HCT116 (cell line): ENCODE measurements at regions not wholly inside any gene's neighbourhood (a gene's known extent, or its start where the extent isn't known, plus 50 kb on each side); places are given as distances from the start of the nearest gene placed in this dataset.

ENCODE experiments used
- ATAC-seq: fragments of 200-7000 bp; cut with Tn5 transposase; 2 replicates; pipeline ENCODE4 v1.9.1; 2020; ENCODE audit warnings: mild to moderate bottlenecking, moderate library complexity
- BruUV-seq: library from RNA; stranded (reverse); fragments of 400-500 nt; replicated peaks from 2 replicates; lab custom pipeline; 2021; lab: Mats Ljungman, UMichigan
- CTCF ChIA-PET: fragments of 300-600 bp; sonication (Branson Sonifier 250); formaldehyde crosslinking; loops from one replicate; lab custom pipeline; 2021; ENCODE audit warnings: antibody characterized with exemption; lab: Charles Lee
- POLR2A ChIA-PET: fragments of 300-600, 350-600 bp; sonication (Branson Sonifier 250); formaldehyde crosslinking; loops from one replicate; lab custom pipeline; 2021; ENCODE audit warnings: antibody characterized with exemption; lab: Charles Lee
- RAD21 ChIA-PET, 2 experiments: fragments of 300-600 bp; sonication (Branson Sonifier 250); formaldehyde crosslinking; loops; one replicate each; lab custom pipeline; 2023; ENCODE audit warnings: low total read pairs in 2 of 2; ENCODE audit not compliant: uncharacterized antibody in 2 of 2, unreplicated experiment in 2 of 2, low non-redundant PET in 1 of 2; lab: Charles Lee
- DNase-seq: peaks from one replicate; pipeline ENCODE4 v3.0.0-alpha.2; 2010; ENCODE audit warnings: low read depth, low spot score
- H2AFZ ChIP-seq: fragments of 200-600 bp; shearing (Covaris generic), sonication (generic); 2 replicates; pipeline ENCODE4 v1.6.1; 2017; ENCODE audit warnings: low read depth, mixed run types, mixed read lengths, antibody characterized with exemption, low read length; ENCODE audit not compliant: poor library complexity, severe bottlenecking
- H3K27ac ChIP-seq: 2 replicates; pipeline ENCODE4 v1.5.1; 2012; ENCODE audit warnings: low read depth, low read length
- H3K27me3 ChIP-seq: fragments of 200-600 bp; sonication (generic); 2 replicates; pipeline ENCODE4 v1.6.1; 2016; ENCODE audit warnings: mixed run types, low read length, mixed read lengths; ENCODE audit not compliant: insufficient read depth
- H3K36me3 ChIP-seq, 2 experiments: fragments of 200-500 bp in 1 of 2; fragments of 200-600 bp in 1 of 2; sonication (Bioruptor generic) in 1 of 2; sonication (generic) in 1 of 2; 2 replicates each; pipeline versions ENCODE4 v1.5.1 to v1.6.1; 2014 to 2016; ENCODE audit warnings: low read length in 2 of 2, inconsistent platforms in 1 of 2, mixed read lengths in 1 of 2, mixed run types in 1 of 2; ENCODE audit not compliant: insufficient read depth in 2 of 2, control insufficient read depth in 1 of 2
- H3K4me1 ChIP-seq, 2 experiments: fragments of 200-600 bp in 1 of 2; sonication (generic) in 1 of 2; 2 replicates each; pipeline versions ENCODE4 v1.5.1 to v1.6.1; 2012 to 2017; ENCODE audit warnings: low read length in 2 of 2, inconsistent platforms in 1 of 2, mild to moderate bottlenecking in 1 of 2, mixed read lengths in 1 of 2, mixed run types in 1 of 2, moderate library complexity in 1 of 2; ENCODE audit not compliant: insufficient read depth in 2 of 2, control insufficient read depth in 1 of 2
- H3K4me2 ChIP-seq: fragments of 200-600 bp; sonication (generic); 2 replicates; pipeline ENCODE4 v1.6.1; 2017; ENCODE audit warnings: mixed run types, low read length, mixed read lengths
- H3K4me3 ChIP-seq, 2 experiments: fragments of 200-600 bp in 1 of 2; sonication (generic) in 1 of 2; replicated peaks in 1 of 2; 2 replicates each; pipeline ENCODE4 v1.5.1; 2011 to 2016; ENCODE audit warnings: low read length in 2 of 2, control low read depth in 1 of 2, low read depth in 1 of 2, mild to moderate bottlenecking in 1 of 2, mixed read lengths in 1 of 2, mixed run types in 1 of 2
- H3K79me2 ChIP-seq: fragments of 200-600 bp; sonication (generic); 2 replicates; pipeline ENCODE4 v1.6.1; 2017; ENCODE audit warnings: mild to moderate bottlenecking, mixed run types, low read length, moderate library complexity, mixed read lengths; ENCODE audit not compliant: insufficient read depth
- H3K9ac ChIP-seq: fragments of 200-600 bp; sonication (generic); 2 replicates; pipeline ENCODE4 v1.6.1; 2016; ENCODE audit warnings: low read length, mixed read lengths
- H3K9me2 ChIP-seq: fragments of 200-600 bp; sonication (generic), shearing (Covaris generic); 2 replicates; pipeline ENCODE4 v1.6.1; 2017; ENCODE audit warnings: mixed run types, mild to moderate bottlenecking, moderate library complexity; ENCODE audit not compliant: insufficient read depth
- H3K9me3 ChIP-seq, 2 experiments: fragments of 200-500 bp in 1 of 2; fragments of 200-600 bp in 1 of 2; sonication (Bioruptor generic) in 1 of 2; sonication (generic) in 1 of 2; 2 replicates each; pipeline ENCODE4 v1.6.1; 2014 to 2017; ENCODE audit warnings: low read length in 2 of 2, mixed read lengths in 2 of 2, inconsistent platforms in 1 of 2, low read depth in 1 of 2, mild to moderate bottlenecking in 1 of 2, mixed run types in 1 of 2, moderate library complexity in 1 of 2; ENCODE audit not compliant: control insufficient read depth in 1 of 2, insufficient read depth in 1 of 2
- H4K20me1 ChIP-seq: fragments of 200-600 bp; sonication (generic), shearing (Covaris generic); 2 replicates; pipeline ENCODE4 v1.6.1; 2017; ENCODE audit warnings: mixed run types, mild to moderate bottlenecking, moderate library complexity; ENCODE audit not compliant: insufficient read depth
- ATF3 ChIP-seq: IDR thresholded peaks from 2 replicates; pipeline ENCODE4 v1.6.1; 2012
- CBX3 ChIP-seq: IDR thresholded peaks from 2 replicates; pipeline ENCODE4 v1.6.1; 2012; ENCODE audit warnings: low read depth
- CEBPB ChIP-seq: IDR thresholded peaks from 2 replicates; pipeline ENCODE4 v1.6.1; 2012; ENCODE audit warnings: low read depth
- EGR1 ChIP-seq: IDR thresholded peaks from 2 replicates; pipeline ENCODE4 v1.6.1; 2012; ENCODE audit warnings: low read depth
- ELF1 ChIP-seq: IDR thresholded peaks from 2 replicates; pipeline ENCODE4 v1.6.1; 2012; ENCODE audit warnings: low read depth, borderline replicate concordance
- EZH2 ChIP-seq: fragments of 200-600 bp; sonication (generic); IDR thresholded peaks from 2 replicates; pipeline ENCODE4 v1.6.1; 2017; ENCODE audit warnings: antibody characterized with exemption, mixed run types
- EZH2phosphoT487 ChIP-seq: fragments of 200-600 bp; IDR thresholded peaks from 2 replicates; pipeline ENCODE4 v1.6.1; 2018; ENCODE audit warnings: antibody characterized with exemption, borderline replicate concordance
- FOSL1 ChIP-seq: IDR thresholded peaks from 2 replicates; pipeline ENCODE4 v1.6.1; 2012; ENCODE audit warnings: low read depth
- JUND ChIP-seq: IDR thresholded peaks from 2 replicates; pipeline ENCODE4 v1.6.1; 2012
- POLR2A ChIP-seq: IDR thresholded peaks from 2 replicates; pipeline ENCODE4 v1.7.0; 2011; ENCODE audit warnings: borderline replicate concordance; ENCODE audit not compliant: insufficient read depth, insufficient read length; ENCODE audit errors: extremely low read depth
- RAD21 ChIP-seq: IDR thresholded peaks from 2 replicates; pipeline ENCODE4 v1.6.1; 2012; ENCODE audit warnings: low read depth, mild to moderate bottlenecking
- SIN3A ChIP-seq: IDR thresholded peaks from 2 replicates; pipeline ENCODE4 v1.6.1; 2012; ENCODE audit warnings: low read depth
- SP1 ChIP-seq: IDR thresholded peaks from 2 replicates; pipeline ENCODE4 v1.6.1; 2012; ENCODE audit warnings: low read depth
- TCF7L2 ChIP-seq: IDR thresholded peaks from 2 replicates; pipeline ENCODE4 v1.7.0; 2011; ENCODE audit warnings: borderline replicate concordance, inconsistent platforms; ENCODE audit not compliant: insufficient read depth, insufficient read length; ENCODE audit errors: extremely low read depth
- YY1 ChIP-seq: IDR thresholded peaks from 2 replicates; pipeline ENCODE4 v1.6.1; 2011; ENCODE audit warnings: low read length, low read depth, moderate library complexity, mild to moderate bottlenecking; ENCODE audit not compliant: insufficient replicate concordance; ENCODE audit errors: extremely low read depth
- ZBTB33 ChIP-seq: IDR thresholded peaks from 2 replicates; pipeline ENCODE4 v1.6.1; 2011; ENCODE audit warnings: mild to moderate bottlenecking, low read length, moderate library complexity; ENCODE audit not compliant: insufficient replicate concordance; ENCODE audit errors: extremely low read depth
- ZFX ChIP-seq: fragments of 450-650 bp; IDR thresholded peaks from 2 replicates; pipeline ENCODE4 v1.6.1; 2017
- ZNF274 ChIP-seq: fragments of 200-500 bp; sonication (Bioruptor generic); IDR thresholded peaks from 2 replicates; pipeline ENCODE4 v1.6.1; 2014; ENCODE audit warnings: mild to moderate bottlenecking, low read depth, low read length, inconsistent platforms
- intact Hi-C: fragments of 100-400 bp; cut with micrococcal nuclease; formaldehyde crosslinking; loops from 2 replicates; pipeline ENCODE4 v1.10.0; 2022
- TF ChIP-seq, protein P1 (sequence below): IDR thresholded peaks from 2 replicates; pipeline ENCODE4 v1.6.1; 2012; ENCODE audit warnings: low read depth
- TF ChIP-seq, protein P2 (sequence below): IDR thresholded peaks from 2 replicates; pipeline ENCODE4 v1.6.1; 2012

DNA sequence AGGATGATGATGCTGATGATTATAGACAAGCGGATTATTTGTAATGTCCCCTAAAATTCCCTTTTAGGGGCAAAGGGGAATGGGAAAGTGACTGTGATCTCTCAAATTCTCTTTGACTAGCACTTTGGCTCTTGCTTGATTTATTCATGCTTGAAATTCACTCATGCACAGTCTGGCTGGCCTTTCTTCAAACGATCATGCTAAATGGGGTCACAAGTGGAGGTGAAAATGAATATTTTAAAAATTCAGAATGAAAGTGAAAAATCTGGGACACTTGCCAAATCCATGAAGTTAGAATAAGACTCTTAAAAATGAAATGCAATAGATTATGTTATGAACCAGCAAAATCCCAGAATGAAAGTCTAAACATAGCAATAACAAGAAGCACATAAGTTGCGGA lies 173.4 kb upstream of the RAI2 start:
- intact Hi-C loops: no loop called here
- no peaks in the 10 kb centered on the region for H3K9me3 ChIP-seq
- H3K79me2 ChIP-seq: no peaks in the 10 kb centered on the region
- DNase-seq (no peak), ATAC-seq (no peak)
- no peak overlapping the region for H3K4me3 ChIP-seq
- no TSS peak for BruUV-seq
- POLR2A ChIA-PET: no interaction called here
- no peaks in the 10 kb centered on the region for H3K36me3 ChIP-seq
- no peak overlapping the region for H3K9ac ChIP-seq
- RAD21 ChIA-PET: no interaction called here
- no peak for TF ChIP-seq EGR1
- TF ChIP-seq EZH2phosphoT487: no peak
- no peak for TF ChIP-seq ZFX
- TF ChIP-seq ZNF274: no peak
- no peak for TF ChIP-seq CEBPB
- no peak for TF ChIP-seq FOSL1
- no peak for TF ChIP-seq SP1
- TF ChIP-seq, protein P1, sequence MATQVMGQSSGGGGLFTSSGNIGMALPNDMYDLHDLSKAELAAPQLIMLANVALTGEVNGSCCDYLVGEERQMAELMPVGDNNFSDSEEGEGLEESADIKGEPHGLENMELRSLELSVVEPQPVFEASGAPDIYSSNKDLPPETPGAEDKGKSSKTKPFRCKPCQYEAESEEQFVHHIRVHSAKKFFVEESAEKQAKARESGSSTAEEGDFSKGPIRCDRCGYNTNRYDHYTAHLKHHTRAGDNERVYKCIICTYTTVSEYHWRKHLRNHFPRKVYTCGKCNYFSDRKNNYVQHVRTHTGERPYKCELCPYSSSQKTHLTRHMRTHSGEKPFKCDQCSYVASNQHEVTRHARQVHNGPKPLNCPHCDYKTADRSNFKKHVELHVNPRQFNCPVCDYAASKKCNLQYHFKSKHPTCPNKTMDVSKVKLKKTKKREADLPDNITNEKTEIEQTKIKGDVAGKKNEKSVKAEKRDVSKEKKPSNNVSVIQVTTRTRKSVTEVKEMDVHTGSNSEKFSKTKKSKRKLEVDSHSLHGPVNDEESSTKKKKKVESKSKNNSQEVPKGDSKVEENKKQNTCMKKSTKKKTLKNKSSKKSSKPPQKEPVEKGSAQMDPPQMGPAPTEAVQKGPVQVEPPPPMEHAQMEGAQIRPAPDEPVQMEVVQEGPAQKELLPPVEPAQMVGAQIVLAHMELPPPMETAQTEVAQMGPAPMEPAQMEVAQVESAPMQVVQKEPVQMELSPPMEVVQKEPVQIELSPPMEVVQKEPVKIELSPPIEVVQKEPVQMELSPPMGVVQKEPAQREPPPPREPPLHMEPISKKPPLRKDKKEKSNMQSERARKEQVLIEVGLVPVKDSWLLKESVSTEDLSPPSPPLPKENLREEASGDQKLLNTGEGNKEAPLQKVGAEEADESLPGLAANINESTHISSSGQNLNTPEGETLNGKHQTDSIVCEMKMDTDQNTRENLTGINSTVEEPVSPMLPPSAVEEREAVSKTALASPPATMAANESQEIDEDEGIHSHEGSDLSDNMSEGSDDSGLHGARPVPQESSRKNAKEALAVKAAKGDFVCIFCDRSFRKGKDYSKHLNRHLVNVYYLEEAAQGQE: no peak
- TF ChIP-seq JUND: no peak
- no peak for TF ChIP-seq SIN3A
- TF ChIP-seq ELF1: no peak
- TF ChIP-seq ZBTB33: no peak
- no peak for TF ChIP-seq EZH2
- TF ChIP-seq TCF7L2: no peak
- TF ChIP-seq ATF3: no peak
- no peak for TF ChIP-seq POLR2A
- TF ChIP-seq RAD21: no peak
- no peak for TF ChIP-seq YY1
- no peak for TF ChIP-seq CBX3
- TF ChIP-seq, protein P2, sequence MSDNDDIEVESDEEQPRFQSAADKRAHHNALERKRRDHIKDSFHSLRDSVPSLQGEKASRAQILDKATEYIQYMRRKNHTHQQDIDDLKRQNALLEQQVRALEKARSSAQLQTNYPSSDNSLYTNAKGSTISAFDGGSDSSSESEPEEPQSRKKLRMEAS: no peak
- H4K20me1 ChIP-seq: no peaks in the 10 kb centered on the region
- H2AFZ ChIP-seq: no peak overlapping the region
- H3K4me1 ChIP-seq: no peaks in the 10 kb centered on the region
- H3K27me3 ChIP-seq: peaks cover 3% of the 10 kb centered on the region; the same call in 1 of the 2 replicates
- CTCF ChIA-PET: no interaction called here
- no peak overlapping the region for H3K27ac ChIP-seq
- no peaks in the 10 kb centered on the region for H3K9me2 ChIP-seq
- H3K4me2 ChIP-seq: no peak overlapping the region
